Smooth muscle cell (in vitro differentiated cells): ENCODE measurements at regions not wholly inside any gene's neighbourhood (a gene's known extent, or its start where the extent isn't known, plus 50 kb on each side); places are given as distances from the start of the nearest gene placed in this dataset.

ENCODE experiments used
- DNase-seq: peaks from one replicate; lab custom pipeline; 2025; ENCODE audit not compliant: unreplicated experiment; lab: John Stamatoyannopoulos, UW
- H2AFZ ChIP-seq: fragments of 200-600 bp; sonication (generic); 2 replicates; pipeline ENCODE4 v1.6.0; 2016; ENCODE audit warnings: antibody characterized with exemption, low read depth, mild to moderate bottlenecking
- H3F3A ChIP-seq: fragments of 200-600 bp; sonication (generic); 2 replicates; pipeline ENCODE4 v1.6.0; 2017; ENCODE audit warnings: antibody characterized with exemption, low read depth
- H3K27ac ChIP-seq: fragments of 200-600 bp; sonication (generic); 2 replicates; pipeline ENCODE4 v1.5.1; 2016; ENCODE audit warnings: low read depth, mild to moderate bottlenecking
- H3K27me3 ChIP-seq: fragments of 200-600 bp; sonication (generic); 2 replicates; pipeline ENCODE4 v1.6.1; 2016; ENCODE audit warnings: low read depth, mild to moderate bottlenecking
- H3K36me3 ChIP-seq: fragments of 200-600 bp; sonication (generic); 2 replicates; pipeline ENCODE4 v1.5.1; 2016; ENCODE audit warnings: low read depth
- H3K4me1 ChIP-seq: fragments of 200-600 bp; sonication (generic); 2 replicates; pipeline ENCODE4 v1.5.1; 2016; ENCODE audit warnings: low read depth
- H3K4me2 ChIP-seq: fragments of 200-600 bp; sonication (generic); 2 replicates; pipeline ENCODE4 v1.6.0; 2016; ENCODE audit warnings: mild to moderate bottlenecking
- H3K4me3 ChIP-seq: fragments of 200-600 bp; sonication (generic); 2 replicates; pipeline ENCODE4 v1.5.1; 2016; ENCODE audit warnings: mild to moderate bottlenecking
- H3K79me2 ChIP-seq: fragments of 200-600 bp; sonication (generic); 2 replicates; pipeline ENCODE4 v1.6.0; 2016; ENCODE audit warnings: low read depth, mild to moderate bottlenecking
- H3K9ac ChIP-seq: fragments of 200-600 bp; sonication (generic); 2 replicates; pipeline ENCODE4 v1.6.0; 2016; ENCODE audit warnings: low read depth
- H3K9me3 ChIP-seq: fragments of 200-600 bp; sonication (generic); replicated peaks from 2 replicates; pipeline ENCODE4 v1.5.1; 2016; ENCODE audit warnings: low read depth
- H4K20me1 ChIP-seq: fragments of 200-600 bp; sonication (generic); 2 replicates; pipeline ENCODE4 v1.6.0; 2016; ENCODE audit warnings: low read depth
- WGBS: methylation state at CpG from one replicate; pipeline ENCODE4 v1.1.7; 2016; ENCODE audit warnings: low lambda C conversion rate; 5-methylcytosine and 5-hydroxymethylcytosine counted together
- TF ChIP-seq, protein P1 (sequence below): fragments of 200-600 bp; sonication (generic); IDR thresholded peaks from 2 replicates; pipeline ENCODE4 v1.5.1; 2017; ENCODE audit warnings: borderline replicate concordance, mild to moderate bottlenecking, antibody characterized with exemption; ENCODE audit not compliant: insufficient read depth, poor library complexity, severe bottlenecking

DNA sequence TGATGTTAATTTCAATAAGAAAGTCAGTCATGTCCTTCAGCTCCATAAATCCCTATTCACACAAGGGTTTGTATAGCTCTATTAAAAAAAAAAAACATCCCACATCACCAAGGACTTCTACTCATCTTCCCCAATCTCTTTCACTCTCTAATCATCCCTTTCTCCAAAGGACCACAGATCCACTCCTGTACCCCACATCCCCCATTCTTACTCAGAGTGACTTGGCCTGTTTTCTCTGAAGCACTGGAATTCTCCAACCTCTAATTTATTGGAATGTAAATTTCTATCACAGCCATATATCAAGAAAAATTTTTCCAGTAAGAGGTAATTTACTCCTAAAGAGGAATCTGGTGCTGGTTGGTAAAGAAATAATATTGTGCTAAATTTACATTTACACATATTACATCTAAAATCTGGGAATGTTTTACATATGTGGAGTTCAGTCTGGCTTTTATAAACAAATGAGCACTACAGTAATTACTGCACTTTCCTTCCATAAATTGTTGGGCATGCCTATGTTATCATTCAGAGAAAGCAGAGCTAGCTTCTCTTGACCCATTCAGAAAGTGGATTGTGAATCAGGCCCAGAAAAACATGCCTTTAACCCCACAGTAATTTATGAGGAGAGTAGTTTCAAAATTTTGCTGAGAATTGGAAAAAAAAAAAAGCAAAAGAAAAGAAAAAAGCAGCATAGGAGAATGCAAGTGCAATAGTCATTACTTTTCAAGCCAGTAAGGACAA lies 399.5 kb upstream of the TNC start:
- H3K27me3 ChIP-seq: no peaks in the 10 kb centered on the region
- TF ChIP-seq, protein P1, sequence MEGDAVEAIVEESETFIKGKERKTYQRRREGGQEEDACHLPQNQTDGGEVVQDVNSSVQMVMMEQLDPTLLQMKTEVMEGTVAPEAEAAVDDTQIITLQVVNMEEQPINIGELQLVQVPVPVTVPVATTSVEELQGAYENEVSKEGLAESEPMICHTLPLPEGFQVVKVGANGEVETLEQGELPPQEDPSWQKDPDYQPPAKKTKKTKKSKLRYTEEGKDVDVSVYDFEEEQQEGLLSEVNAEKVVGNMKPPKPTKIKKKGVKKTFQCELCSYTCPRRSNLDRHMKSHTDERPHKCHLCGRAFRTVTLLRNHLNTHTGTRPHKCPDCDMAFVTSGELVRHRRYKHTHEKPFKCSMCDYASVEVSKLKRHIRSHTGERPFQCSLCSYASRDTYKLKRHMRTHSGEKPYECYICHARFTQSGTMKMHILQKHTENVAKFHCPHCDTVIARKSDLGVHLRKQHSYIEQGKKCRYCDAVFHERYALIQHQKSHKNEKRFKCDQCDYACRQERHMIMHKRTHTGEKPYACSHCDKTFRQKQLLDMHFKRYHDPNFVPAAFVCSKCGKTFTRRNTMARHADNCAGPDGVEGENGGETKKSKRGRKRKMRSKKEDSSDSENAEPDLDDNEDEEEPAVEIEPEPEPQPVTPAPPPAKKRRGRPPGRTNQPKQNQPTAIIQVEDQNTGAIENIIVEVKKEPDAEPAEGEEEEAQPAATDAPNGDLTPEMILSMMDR: no peak
- DNase-seq: no peak
- no peaks in the 10 kb centered on the region for H4K20me1 ChIP-seq
- H3K4me1 ChIP-seq: peaks cover 8% of the 10 kb centered on the region
- H3K9ac ChIP-seq: no peak overlapping the region
- H3K27ac ChIP-seq: no peak overlapping the region
- no peaks in the 10 kb centered on the region for H3K9me3 ChIP-seq
- no peak overlapping the region for H2AFZ ChIP-seq
- peak overlapping the region; percentile 33 for H3K4me2 ChIP-seq
- no peaks in the 10 kb centered on the region for H3K36me3 ChIP-seq
- no peaks in the 10 kb centered on the region for H3F3A ChIP-seq
- no peaks in the 10 kb centered on the region for H3K79me2 ChIP-seq
- H3K4me3 ChIP-seq: no peak overlapping the region

DNA sequence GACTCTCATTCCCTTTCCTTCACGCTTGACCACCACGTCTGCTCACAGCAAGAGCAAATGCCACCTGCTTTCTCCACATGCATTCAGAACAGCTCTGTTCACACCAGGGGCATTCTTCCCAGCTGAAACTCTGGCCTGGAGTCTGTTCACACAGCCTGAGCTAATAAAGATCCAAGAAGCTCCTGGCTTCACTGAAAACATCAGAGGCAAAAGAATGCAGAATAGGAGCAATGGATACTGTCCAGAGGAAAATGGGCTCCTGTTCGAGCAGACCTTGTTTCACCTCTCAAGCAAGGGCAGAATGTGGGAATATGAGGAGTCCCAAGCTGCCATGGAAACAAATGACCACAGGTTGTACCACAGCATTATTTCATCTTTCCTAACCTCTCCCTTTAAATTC lies 402.7 kb upstream of the TNC start:
- Histone ChIP-seq H4K20me1 (no peaks in the 10 kb centered on the region), H3K79me2 (no peaks in the 10 kb centered on the region), H3F3A (peaks cover 7% of the 10 kb centered on the region), H2AFZ (no peak overlapping the region), H3K36me3 (no peaks in the 10 kb centered on the region), H3K9me3 (no peaks in the 10 kb centered on the region), H3K4me2 (no peak overlapping the region), H3K4me1 (peaks cover 10% of the 10 kb centered on the region), H3K27ac (no peak overlapping the region), H3K9ac (no peak overlapping the region), H3K4me3 (no peak overlapping the region), H3K27me3 (no peaks in the 10 kb centered on the region)
- no peak for DNase-seq
- 80% methylated on average over 3 of the region's 3 CpGs for WGBS
- TF ChIP-seq, protein P1: no peak

DNA sequence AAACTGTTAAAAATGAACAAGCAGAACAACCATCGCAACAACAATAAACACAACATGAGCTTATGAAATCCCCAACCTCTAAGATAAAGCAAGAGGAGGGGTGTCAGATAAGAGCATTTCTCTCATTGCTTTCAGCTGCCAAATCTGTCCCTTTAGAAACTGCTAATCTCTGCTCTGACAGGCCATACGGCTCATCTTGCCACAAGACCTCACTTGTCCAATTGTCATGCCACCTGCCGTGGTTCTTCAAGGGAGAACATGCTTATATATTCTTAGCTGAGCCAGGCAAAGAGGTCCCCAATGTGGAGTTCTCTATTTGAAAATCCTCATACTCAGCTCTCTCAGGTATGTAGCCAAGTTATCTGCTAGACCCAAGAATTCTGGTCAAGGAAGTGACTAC lies 405.0 kb upstream of the TNC start:
- H3K9ac ChIP-seq: no peak overlapping the region
- H4K20me1 ChIP-seq: no peaks in the 10 kb centered on the region
- H3K27ac ChIP-seq: no peak overlapping the region
- H3K4me3 ChIP-seq: no peak overlapping the region
- no peaks in the 10 kb centered on the region for H3K36me3 ChIP-seq
- peaks cover 10% of the 10 kb centered on the region for H3K4me1 ChIP-seq
- TF ChIP-seq, protein P1: no peak
- no peak for DNase-seq
- H3K79me2 ChIP-seq: no peaks in the 10 kb centered on the region
- no peak overlapping the region for H3K4me2 ChIP-seq
- H2AFZ ChIP-seq: no peak overlapping the region
- H3K9me3 ChIP-seq: no peaks in the 10 kb centered on the region
- no peaks in the 10 kb centered on the region for H3K27me3 ChIP-seq
- 80% methylated on average over 3 of the region's 3 CpGs for WGBS
- peaks cover 11% of the 10 kb centered on the region for H3F3A ChIP-seq

DNA sequence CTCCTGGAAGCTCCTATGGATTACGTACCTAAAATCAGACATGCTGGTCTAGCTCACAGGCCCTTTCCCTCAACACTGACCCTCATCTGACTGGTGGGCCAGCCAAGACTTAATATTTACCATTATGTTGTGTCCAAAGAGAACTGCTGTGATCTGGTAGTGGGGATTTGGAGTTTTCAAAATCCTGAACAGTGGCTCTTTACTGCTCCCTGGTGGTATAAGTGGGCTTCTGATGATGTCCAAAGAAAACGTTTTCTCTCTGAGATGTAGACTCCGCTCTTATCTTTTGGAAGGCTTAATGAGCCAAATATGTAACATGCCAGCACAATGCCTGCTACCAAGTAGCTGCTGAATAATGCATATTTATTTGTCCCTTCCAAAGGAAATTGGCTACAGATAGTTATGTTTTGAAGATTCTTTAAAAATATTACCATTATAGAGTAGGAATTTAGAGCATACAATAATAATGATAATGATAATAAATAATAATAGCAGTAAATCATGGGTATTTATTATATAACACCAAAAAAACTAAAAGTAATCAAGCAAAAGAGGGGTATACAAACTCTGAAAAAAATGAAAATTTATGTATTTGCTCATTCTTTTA lies 406.6 kb upstream of the TNC start:
- H3K4me3 ChIP-seq: no peak overlapping the region
- 16% methylated on average over 3 of the region's 3 CpGs for WGBS

More for the DNA sequence above, 406.6 kb upstream of the TNC start:
- no peak overlapping the region for H3K9ac ChIP-seq
- H4K20me1 ChIP-seq: no peaks in the 10 kb centered on the region
- peaks cover 11% of the 10 kb centered on the region for H3F3A ChIP-seq
- H3K4me1 ChIP-seq: peaks cover 10% of the 10 kb centered on the region
- H3K79me2 ChIP-seq: no peaks in the 10 kb centered on the region
- H3K27me3 ChIP-seq: no peaks in the 10 kb centered on the region
- H3K9me3 ChIP-seq: no peaks in the 10 kb centered on the region
- peak overlapping the region; percentile 41 for H3K4me2 ChIP-seq
- DNase-seq: no peak
- H3K27ac ChIP-seq: peak overlapping the region; percentile 8
- H2AFZ ChIP-seq: no peak overlapping the region
- H3K36me3 ChIP-seq: no peaks in the 10 kb centered on the region
- TF ChIP-seq, protein P1: peak; percentile 79
